AG10803 (cell line): ENCODE measurements at regions not wholly inside any gene's neighbourhood (a gene's known extent, or its start where the extent isn't known, plus 50 kb on each side); places are given as distances from the start of the nearest gene placed in this dataset.
A peak's percentile ranks its signal among the peaks of the same experiment; 100 is the strongest.

Source experiments
- DNase-seq: peaks from one replicate; pipeline ENCODE4 v3.0.0; 2010; ENCODE audit warnings: low read depth
- H3K4me3 ChIP-seq: 2 replicates; pipeline ENCODE4 v1.5.1; 2011; ENCODE audit warnings: mild to moderate bottlenecking, low read length, control low read depth
- TF ChIP-seq, protein P1 (sequence below): conservative IDR thresholded peaks from 2 replicates; pipeline ENCODE4 v1.5.1; 2011; ENCODE audit warnings: mild to moderate bottlenecking, low read length, control low read depth, inconsistent platforms

GRCh38 chr6:119865466-119866350 lies 516.1 kb upstream of the MAN1A1 start:
- TF ChIP-seq, protein P1, sequence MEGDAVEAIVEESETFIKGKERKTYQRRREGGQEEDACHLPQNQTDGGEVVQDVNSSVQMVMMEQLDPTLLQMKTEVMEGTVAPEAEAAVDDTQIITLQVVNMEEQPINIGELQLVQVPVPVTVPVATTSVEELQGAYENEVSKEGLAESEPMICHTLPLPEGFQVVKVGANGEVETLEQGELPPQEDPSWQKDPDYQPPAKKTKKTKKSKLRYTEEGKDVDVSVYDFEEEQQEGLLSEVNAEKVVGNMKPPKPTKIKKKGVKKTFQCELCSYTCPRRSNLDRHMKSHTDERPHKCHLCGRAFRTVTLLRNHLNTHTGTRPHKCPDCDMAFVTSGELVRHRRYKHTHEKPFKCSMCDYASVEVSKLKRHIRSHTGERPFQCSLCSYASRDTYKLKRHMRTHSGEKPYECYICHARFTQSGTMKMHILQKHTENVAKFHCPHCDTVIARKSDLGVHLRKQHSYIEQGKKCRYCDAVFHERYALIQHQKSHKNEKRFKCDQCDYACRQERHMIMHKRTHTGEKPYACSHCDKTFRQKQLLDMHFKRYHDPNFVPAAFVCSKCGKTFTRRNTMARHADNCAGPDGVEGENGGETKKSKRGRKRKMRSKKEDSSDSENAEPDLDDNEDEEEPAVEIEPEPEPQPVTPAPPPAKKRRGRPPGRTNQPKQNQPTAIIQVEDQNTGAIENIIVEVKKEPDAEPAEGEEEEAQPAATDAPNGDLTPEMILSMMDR = no peak
- no peak for DNase-seq
- no peak overlapping the region for H3K4me3 ChIP-seq

GRCh38 chr6:119862719-119863118 lies 513.2 kb upstream of the MAN1A1 start:
- DNase-seq = no peak
- H3K4me3 ChIP-seq = no peak overlapping the region
- TF ChIP-seq, protein P1 = no peak

DNA sequence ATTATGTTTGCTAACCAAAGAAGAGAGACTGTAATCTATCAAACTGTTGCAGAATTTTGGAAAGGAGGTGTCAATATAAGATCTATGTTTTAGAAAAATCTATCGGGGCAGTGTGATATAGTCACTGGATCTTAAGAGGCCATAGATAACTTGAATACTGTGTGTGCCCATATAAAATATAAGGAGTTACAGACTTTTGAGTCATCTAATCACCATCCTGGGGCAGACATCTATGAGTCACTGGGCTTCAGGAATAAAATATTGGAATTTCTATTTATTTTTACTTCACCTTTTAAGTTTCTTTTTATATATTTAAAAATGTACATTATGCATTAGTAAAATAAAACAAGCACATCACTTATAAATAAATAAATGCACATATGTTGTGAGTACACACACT lies 509.3 kb upstream of the MAN1A1 start:
- peak; percentile 3 for DNase-seq
- no peak overlapping the region for H3K4me3 ChIP-seq
- TF ChIP-seq, protein P1 = no peak

DNA sequence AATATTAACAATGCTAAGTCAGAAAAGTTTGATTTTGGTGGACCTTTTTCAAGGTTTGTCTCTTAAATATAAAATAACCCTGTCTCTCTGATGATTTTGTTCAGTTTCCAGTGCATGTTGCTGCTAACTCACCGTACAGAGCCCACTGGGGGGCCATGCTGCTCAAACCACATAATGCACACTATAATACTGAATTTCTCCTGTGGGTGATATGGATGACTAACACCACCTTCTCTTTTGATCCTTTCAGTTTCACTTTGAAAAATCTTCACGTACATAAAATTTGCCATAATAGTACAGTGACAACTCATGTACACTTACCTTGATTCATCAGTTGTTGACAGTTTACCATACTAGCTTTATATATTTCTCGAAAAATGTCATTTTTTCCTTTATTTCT lies 506.6 kb upstream of the MAN1A1 start:
- DNase-seq = no peak
- TF ChIP-seq, protein P1 = no peak
- no peak overlapping the region for H3K4me3 ChIP-seq

DNA sequence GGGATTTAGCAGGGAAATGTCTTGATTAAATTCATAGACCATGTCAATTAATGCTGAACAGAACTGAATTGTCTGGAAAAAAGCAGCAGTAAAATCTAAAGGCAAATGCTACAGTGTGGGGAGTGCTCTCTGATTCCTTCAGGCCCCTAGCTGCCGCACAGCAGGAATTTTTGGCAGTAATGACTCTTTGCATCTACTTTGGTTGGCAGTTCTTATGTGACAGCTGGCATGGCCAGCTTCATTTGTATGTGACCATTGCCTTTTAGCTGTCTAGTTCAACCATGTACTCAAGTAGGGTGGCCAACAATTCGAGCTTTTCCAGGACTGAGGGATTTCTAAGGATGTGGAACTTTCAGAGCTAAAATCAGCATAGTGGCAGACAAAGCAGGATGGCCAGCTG lies 499.1 kb upstream of the MAN1A1 start:
- H3K4me3 ChIP-seq = no peak overlapping the region
- no peak for DNase-seq
- TF ChIP-seq, protein P1 = no peak

DNA sequence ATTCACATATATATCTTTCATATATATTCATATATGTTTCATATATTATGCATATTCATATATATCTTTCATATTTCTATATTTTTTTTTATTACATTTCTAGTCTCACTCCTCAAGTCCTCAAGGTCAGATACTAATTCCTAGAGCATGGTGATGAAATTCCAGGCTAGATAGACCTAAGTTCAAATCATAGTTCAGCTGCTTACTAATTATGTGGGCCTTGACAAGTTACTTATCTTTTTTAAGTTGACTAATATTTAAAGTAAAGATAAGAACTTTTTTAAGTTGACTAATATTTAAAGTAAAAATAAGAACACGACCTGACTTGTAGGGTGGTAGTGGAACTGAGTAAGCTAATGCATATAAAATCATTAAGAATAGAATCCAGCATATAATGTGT lies 495.6 kb upstream of the MAN1A1 start:
- H3K4me3 ChIP-seq = no peak overlapping the region
- TF ChIP-seq, protein P1 = no peak
- no peak for DNase-seq

DNA sequence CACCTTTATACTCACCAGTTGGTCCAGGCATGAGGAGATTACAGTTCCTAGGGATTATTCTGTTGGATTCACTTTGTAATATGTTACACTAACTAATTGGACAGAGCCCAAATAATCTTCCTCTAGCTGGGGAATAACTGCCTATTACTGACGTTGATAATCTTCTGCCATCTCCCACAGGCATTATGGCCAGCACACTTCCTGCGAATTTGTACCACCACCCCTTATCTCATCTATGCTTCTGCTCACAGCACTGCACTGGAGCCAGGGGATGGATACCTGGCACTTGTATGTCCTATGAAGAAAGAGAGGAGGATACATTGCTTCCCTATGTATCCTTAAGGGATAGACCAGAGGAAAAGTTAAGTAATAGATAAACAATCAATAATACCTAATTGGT lies 494.8 kb upstream of the MAN1A1 start:
- DNase-seq = no peak
- no peak overlapping the region for H3K4me3 ChIP-seq
- TF ChIP-seq, protein P1 = no peak
